K562 (cell line): ENCODE measurements at regions not wholly inside any gene's neighbourhood (a gene's known extent, or its start where the extent isn't known, plus 50 kb on each side); places are given as distances from the start of the nearest gene placed in this dataset.

Experiments
- ATAC-seq: fragments of 200-7000 bp; cut with Tn5 transposase; 3 replicates; pipeline ENCODE4 v1.9.1; 2020; ENCODE audit warnings: moderate library complexity
- BruUV-seq: library from RNA; stranded (reverse); fragments of 400-500 nt; replicated peaks from 2 replicates; lab custom pipeline; 2021; lab: Mats Ljungman, UMichigan
- CTCF ChIA-PET: fragments of 300-600 bp; formaldehyde crosslinking; extraction: SDS; loops from one replicate; lab custom pipeline; 2021; ENCODE audit warnings: low intra/inter-chr PET ratio; lab: Yijun Ruan, JAX
- POLR2A ChIA-PET: fragments of 300-600, 350-650 bp; sonication (Branson Sonifier 250); formaldehyde crosslinking; extraction: SDS; loops from one replicate; lab custom pipeline; 2021; ENCODE audit warnings: antibody characterized with exemption, inconsistent platforms; lab: Yijun Ruan, JAX
- DNase-seq, 4 experiments: peaks; one replicate each; pipeline versions ENCODE4 v3.0.0 to v3.0.0-alpha.2; 2011 to 2018; ENCODE audit warnings: low spot score in 3 of 4, mixed read lengths in 3 of 4; ENCODE audit errors: extremely low read depth in 1 of 4
- FAIRE-seq: peaks from 2 replicates; lab custom pipeline; 2011; peaks lifted over from hg19 to GRCh38; lab: Jason Lieb, UNC
- H2AFZ ChIP-seq: 2 replicates; pipeline ENCODE4 v1.6.0; 2011; ENCODE audit warnings: low read depth, low read length, control low read depth, inconsistent platforms
- H3K27ac ChIP-seq: fragments of 200-600 bp; 3 replicates; pipeline ENCODE4 v1.8.0; 2011; ENCODE audit warnings: low read depth, mild to moderate bottlenecking, control low read depth, inconsistent platforms, low read length, moderate library complexity, mixed read lengths; ENCODE audit errors: extremely low read depth
- H3K27me3 ChIP-seq, 2 experiments: fragments of 300-600 bp in 1 of 2; 2 replicates in 1 of 2; 3 replicates in 1 of 2; pipeline versions ENCODE4 v1.6.0 to v1.8.0; 2011; ENCODE audit warnings: inconsistent platforms in 2 of 2, low read length in 2 of 2, mild to moderate bottlenecking in 1 of 2, mixed read lengths in 1 of 2, moderate library complexity in 1 of 2; ENCODE audit not compliant: control insufficient read depth in 2 of 2, insufficient read depth in 2 of 2
- H3K36me3 ChIP-seq: fragments of 300-600 bp; 3 replicates; pipeline ENCODE4 v1.8.0; 2011; ENCODE audit warnings: mild to moderate bottlenecking, low read length, inconsistent platforms; ENCODE audit not compliant: control insufficient read depth, insufficient read depth
- H3K4me1 ChIP-seq, 2 experiments: fragments of 200-600 bp in 1 of 2; replicated peaks in 1 of 2; 2 replicates in 1 of 2; 3 replicates in 1 of 2; pipeline versions ENCODE4 v1.5.1 to v1.8.0; 2011; ENCODE audit warnings: inconsistent platforms in 2 of 2, low read length in 2 of 2, mild to moderate bottlenecking in 1 of 2, mixed read lengths in 1 of 2, moderate library complexity in 1 of 2; ENCODE audit not compliant: control insufficient read depth in 2 of 2, insufficient read depth in 2 of 2
- H3K4me2 ChIP-seq: 2 replicates; pipeline ENCODE4 v1.6.1; 2011; ENCODE audit warnings: low read length, control low read depth, inconsistent platforms, mixed read lengths; ENCODE audit not compliant: insufficient read depth
- H3K4me3 ChIP-seq: fragments of 200-600 bp; sonication (generic), shearing (Covaris generic); 2 replicates; pipeline ENCODE4 v1.5.1; 2016; ENCODE audit warnings: control low read depth, inconsistent platforms
- H3K79me2 ChIP-seq: fragments of 200-600 bp; 3 replicates; pipeline ENCODE4 v1.8.0; 2011; ENCODE audit warnings: low read length, inconsistent platforms; ENCODE audit not compliant: control insufficient read depth, insufficient read depth
- H3K9ac ChIP-seq, 2 experiments: 2 replicates each; pipeline versions ENCODE4 v1.6.0 to v1.6.1; 2011; ENCODE audit warnings: low read depth in 2 of 2, low read length in 2 of 2, control low read depth in 1 of 2, inconsistent platforms in 1 of 2, mild to moderate bottlenecking in 1 of 2, mixed read lengths in 1 of 2; ENCODE audit not compliant: insufficient read depth in 1 of 2
- H3K9me1 ChIP-seq: one replicate; pipeline ENCODE4 v1.6.0; 2011; ENCODE audit warnings: inconsistent platforms, mild to moderate bottlenecking, low read length, moderate library complexity; ENCODE audit not compliant: control insufficient read depth, insufficient read depth
- H3K9me3 ChIP-seq: replicated peaks from 2 replicates; pipeline ENCODE4 v1.5.1; 2011; ENCODE audit warnings: low read depth, low read length, inconsistent platforms; ENCODE audit not compliant: control insufficient read depth, insufficient read depth
- H4K20me1 ChIP-seq: replicated peaks from 2 replicates; pipeline ENCODE4 v1.6.1; 2011; ENCODE audit warnings: low read length, inconsistent platforms, mixed read lengths; ENCODE audit not compliant: control insufficient read depth, insufficient read depth
- ATF7 ChIP-seq: fragments of 450-650 bp; IDR thresholded peaks from 2 replicates; pipeline ENCODE4 v1.7.1; 2014; ENCODE audit warnings: mild to moderate bottlenecking, moderate library complexity
- CUX1 ChIP-seq: fragments of 200-800 bp; sonication (Bioruptor generic); IDR thresholded peaks from 2 replicates; pipeline ENCODE4 v1.6.1; 2016; ENCODE audit warnings: missing genetic modification characterization, missing compliant biosample characterization
- DDX20 ChIP-seq: fragments of 450-650 bp; IDR thresholded peaks from 2 replicates; pipeline ENCODE4 v1.6.1; 2016; ENCODE audit warnings: missing genetic modification characterization, low read depth, mild to moderate bottlenecking, missing compliant biosample characterization, moderate library complexity
- HMGN3 ChIP-seq: IDR thresholded peaks from 2 replicates; pipeline ENCODE4 v1.6.1; 2011; ENCODE audit warnings: borderline replicate concordance, low read depth, mild to moderate bottlenecking, mixed read lengths, low read length; ENCODE audit not compliant: insufficient read length; ENCODE audit errors: extremely low read depth
- RNF219 ChIP-seq: fragments of 250-450 bp; sonication (Bioruptor Pico); IDR thresholded peaks from 2 replicates; pipeline ENCODE4 v1.5.0; 2022; ENCODE audit warnings: mild to moderate bottlenecking
- SETDB1 ChIP-seq: IDR thresholded peaks from one replicate; pipeline ENCODE4 v1.6.1; 2012; ENCODE audit warnings: low read length, control low read depth, inconsistent platforms
- SMAD3 ChIP-seq: fragments of 450-650 bp; formaldehyde crosslinking; conservative IDR thresholded peaks from 2 replicates; pipeline ENCODE4 v1.4.0; 2020; ENCODE audit warnings: mild to moderate bottlenecking
- SMC3 ChIP-seq: conservative IDR thresholded peaks from 2 replicates; pipeline ENCODE4 v1.6.1; 2011; ENCODE audit warnings: low read depth, low read length, improper control_type of control experiment; ENCODE audit not compliant: insufficient read depth
- SREBF1 ChIP-seq: fragments of 150-350 bp; IDR thresholded peaks from 2 replicates; pipeline ENCODE4 v1.6.1; 2014; ENCODE audit warnings: antibody characterized with exemption, low read depth, low read length, borderline replicate concordance
- WGBS: fragments of 100-300 bp; shearing (Covaris generic); methylation state at CpG from one replicate; pipeline ENCODE4 v1.1.6; 2016; ENCODE audit warnings: low coverage, mixed read lengths; ENCODE audit not compliant: insufficient coverage; ENCODE audit errors: missing lambda C conversion rate; 5-methylcytosine and 5-hydroxymethylcytosine counted together
- in situ Hi-C: fragments of 300-500 bp; cut with MboI; formaldehyde crosslinking; loops from 4 replicates; pipeline ENCODE4 v1.15.0; 2018; ENCODE audit warnings: inconsistent platforms, mixed read lengths
- intact Hi-C: fragments of 100-400 bp; cut with micrococcal nuclease; formaldehyde crosslinking; loops from 2 replicates; pipeline ENCODE4 v1.14.2; 2022

GRCh38 chr14:22382955-22383354 lies 206.1 kb downstream of the DAD1 start:
- Histone ChIP-seq H3K9ac (no peak overlapping the region), H3K4me2 (no peak overlapping the region), H3K4me3 (no peak overlapping the region), H3K79me2 (no peaks in the 10 kb centered on the region), H2AFZ (no peak overlapping the region), H3K36me3 (no peaks in the 10 kb centered on the region), H3K27ac (no peak overlapping the region), H3K9me3 (no peaks in the 10 kb centered on the region), H3K9me1 (no peaks in the 10 kb centered on the region), H4K20me1 (no peaks in the 10 kb centered on the region), H3K27me3 (peaks cover 8 to 19% of the 10 kb centered on the region in 2 experiments; a peak in 3 of 5 replicates), H3K4me1 (no peaks in the 10 kb centered on the region)
- WGBS = 6% methylated on average over 2 of the region's 2 CpGs
- DNase-seq = no peak
- intact Hi-C loops = loop anchor here (10.0 kb wide), 1 partner anchor 272 kb away; no protein-coding TSS in a partner anchor
- FAIRE-seq = no peak
- POLR2A ChIA-PET = no interaction called here
- no TSS peak for BruUV-seq
- CTCF ChIA-PET = no interaction called here
- in situ Hi-C loops = loop anchor here (5.0 to 10.0 kb wide), 2 partner anchors 66 to 172 kb away; no protein-coding TSS in a partner anchor
- no peak for ATAC-seq
- TF ChIP-seq HMGN3 = no peak
- TF ChIP-seq RNF219 (CRISPR knock-in tag) = no peak
- no peak for TF ChIP-seq SMAD3 (CRISPR knock-in tag)
- no peak for TF ChIP-seq ATF7
- no peak for TF ChIP-seq SMC3
- no peak for TF ChIP-seq CUX1
- TF ChIP-seq SREBF1 = no peak
- no peak for TF ChIP-seq SETDB1
- no peak for TF ChIP-seq DDX20 (tag)
